GM12864 (cell line): ENCODE measurements at regions not wholly inside any gene's neighbourhood (a gene's known extent, or its start where the extent isn't known, plus 50 kb on each side); places are given as distances from the start of the nearest gene placed in this dataset.

Experiments
- DNase-seq: peaks from one replicate; pipeline ENCODE4 v3.0.0-alpha.2; 2011; ENCODE audit warnings: low read depth
- H3K4me3 ChIP-seq: 2 replicates; pipeline ENCODE4 v1.5.1; 2011; ENCODE audit warnings: mild to moderate bottlenecking, low read depth, low read length, control low read depth
- CTCF ChIP-seq: IDR thresholded peaks from 2 replicates; pipeline ENCODE4 v1.5.1; 2011; ENCODE audit warnings: low read depth, mild to moderate bottlenecking, moderate library complexity, low read length, control low read depth, inconsistent platforms; ENCODE audit errors: missing control alignments

GRCh38 chr2:156112323-156112722 lies 220.2 kb downstream of the NR4A2 start:
- TF ChIP-seq CTCF, result no peak
- no peak for DNase-seq
- H3K4me3 ChIP-seq, result no peak overlapping the region

GRCh38 chr2:156110890-156111289 lies 221.6 kb downstream of the NR4A2 start:
- DNase-seq, result peak; percentile 16
- peak; percentile 51 for TF ChIP-seq CTCF
- H3K4me3 ChIP-seq, result no peak overlapping the region

- no peak overlapping the region for H3K4me3 ChIP-seq
- no peak for TF ChIP-seq CTCF
- DNase-seq, result no peak
These were observed 233.1 kb downstream of the NR4A2 start for GRCh38 chr2:156099382-156099781.

GRCh38 chr2:156098506-156098905 lies 234.0 kb downstream of the NR4A2 start:
- TF ChIP-seq CTCF, result no peak
- DNase-seq, result no peak
- no peak overlapping the region for H3K4me3 ChIP-seq

- no peak for TF ChIP-seq CTCF
- no peak for DNase-seq
- no peak overlapping the region for H3K4me3 ChIP-seq
These were observed 243.9 kb downstream of the NR4A2 start for GRCh38 chr2:156088587-156088986.

GRCh38 chr2:156087875-156088274 lies 244.6 kb downstream of the NR4A2 start:
- no peak for TF ChIP-seq CTCF
- no peak for DNase-seq
- H3K4me3 ChIP-seq, result no peak overlapping the region

- no peak overlapping the region for H3K4me3 ChIP-seq
- DNase-seq, result no peak
- TF ChIP-seq CTCF, result no peak
These were observed 248.6 kb downstream of the NR4A2 start for GRCh38 chr2:156083763-156084493.
